ENCODE measurements at regions not wholly inside any gene's neighbourhood (a gene's known extent, or its start where the extent isn't known, plus 50 kb on each side); places are given as distances from the start of the nearest gene placed in this dataset.

DNA sequence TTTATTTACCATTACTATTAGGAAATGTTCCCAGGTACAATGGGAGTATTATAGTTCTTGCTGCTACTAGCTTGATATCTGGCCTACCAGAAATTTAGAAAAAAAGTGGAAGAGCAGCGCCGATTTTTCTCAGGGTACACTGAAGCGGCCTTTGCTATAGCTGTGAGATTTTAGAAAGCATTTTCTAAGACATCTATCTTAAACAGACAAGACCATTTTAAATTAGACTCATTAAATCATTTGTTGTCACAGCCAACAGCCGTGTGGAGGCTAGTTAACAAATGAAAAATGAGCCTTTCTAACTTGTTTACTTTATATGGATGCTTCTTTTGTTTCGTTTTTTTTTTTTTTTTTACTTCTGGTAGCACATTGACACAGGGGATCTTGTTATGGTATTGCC, 183.2 kb upstream of the ZRANB2 start:
- no peak for DNase-seq

DNA sequence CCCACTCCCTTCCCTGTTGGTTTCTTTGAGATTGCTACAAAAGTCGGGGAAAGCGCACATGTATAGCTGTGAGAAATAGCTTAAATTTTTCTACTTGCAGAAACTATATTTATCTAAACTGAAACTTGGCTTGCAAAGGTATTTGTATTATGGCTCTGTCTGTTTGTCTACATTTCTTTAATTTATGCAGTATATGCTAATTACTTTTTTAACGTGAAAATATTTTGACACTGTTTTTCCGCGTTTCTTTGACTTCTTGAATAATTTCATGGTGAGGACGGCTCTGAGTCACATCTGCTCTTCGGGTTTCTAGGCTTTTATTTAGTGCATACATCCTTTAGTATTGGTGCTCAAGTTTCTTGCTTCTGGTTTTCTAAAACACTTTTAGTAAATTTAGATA, 182.1 kb upstream of the ZRANB2 start:
- DNase-seq = no peak

DNA sequence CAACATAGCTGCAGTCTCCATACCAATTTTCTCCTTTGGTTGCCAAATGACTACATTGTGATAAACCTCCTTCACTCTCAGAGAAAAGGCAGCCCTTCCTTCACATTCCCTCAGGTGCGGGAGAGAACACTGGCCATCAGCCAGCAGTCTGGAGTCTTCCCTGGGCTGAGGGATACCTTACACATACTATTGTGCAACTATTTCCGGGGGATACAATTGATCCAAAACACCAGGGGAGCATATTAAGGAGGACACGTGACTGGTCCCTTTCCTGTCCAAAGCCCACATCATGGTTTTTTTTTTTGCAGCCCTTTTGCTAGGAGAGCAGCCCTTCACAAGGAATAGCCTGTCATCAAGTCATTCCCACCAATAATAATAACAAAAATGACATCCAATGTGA, 172.1 kb upstream of the ZRANB2 start:
- DNase-seq = no peak

DNA sequence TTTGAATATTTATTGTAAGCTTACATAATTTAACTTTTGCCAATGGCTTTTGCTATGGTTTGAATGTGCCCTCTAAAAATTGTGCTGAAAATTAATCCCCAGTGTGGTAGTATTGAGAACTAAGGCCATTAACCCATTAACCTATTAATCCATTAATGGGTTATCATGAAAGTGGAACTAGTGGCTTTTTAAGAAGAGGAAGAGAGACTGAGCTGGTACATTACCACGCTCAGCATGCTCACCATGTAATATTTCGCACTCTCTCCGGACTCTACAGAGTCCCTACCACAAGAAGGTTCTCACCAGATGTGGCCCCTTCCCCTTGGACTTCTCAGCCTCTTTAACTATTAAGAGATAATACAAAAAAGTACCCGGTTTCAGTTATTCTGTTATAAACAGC, 164.4 kb upstream of the ZRANB2 start:
- no peak for DNase-seq

DNA sequence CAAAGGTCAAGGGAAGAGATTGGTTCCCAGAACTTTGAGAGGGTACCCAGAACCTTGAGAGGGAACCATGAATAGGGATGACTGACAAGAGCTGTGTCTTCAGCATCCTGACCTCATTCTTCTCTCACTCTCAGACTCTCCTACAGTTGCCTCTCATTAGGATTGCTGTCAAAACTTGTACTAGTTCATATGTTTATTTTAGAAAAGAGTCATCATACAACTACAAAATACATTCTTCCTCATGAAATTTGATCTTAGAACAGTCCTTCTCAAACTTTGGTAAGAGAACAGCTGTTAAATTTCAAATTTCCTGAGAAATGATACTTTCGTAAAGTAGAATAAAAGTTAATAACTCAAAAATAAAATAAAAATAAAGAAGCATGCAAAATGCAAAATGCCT, 161.4 kb upstream of the ZRANB2 start:
- no peak for DNase-seq

DNA sequence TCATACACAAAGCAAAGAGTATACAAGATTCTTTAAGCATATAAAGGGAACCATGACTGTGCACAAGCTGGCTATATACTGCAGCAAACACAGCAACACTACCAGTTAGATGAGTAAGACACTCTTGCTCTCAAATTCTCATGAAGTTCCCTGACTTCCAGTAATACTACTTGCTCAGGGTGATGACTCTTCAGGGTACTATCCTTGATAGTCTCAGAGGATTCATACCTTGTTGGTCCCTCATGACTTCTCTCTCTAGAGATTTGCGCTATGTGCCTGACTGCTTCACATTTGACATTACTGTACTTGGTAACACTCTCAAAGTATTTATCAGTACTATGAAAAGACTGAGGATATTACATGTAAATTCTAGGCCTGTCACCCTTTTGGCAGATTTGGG, 159.8 kb upstream of the ZRANB2 start:
- DNase-seq = no peak

DNA sequence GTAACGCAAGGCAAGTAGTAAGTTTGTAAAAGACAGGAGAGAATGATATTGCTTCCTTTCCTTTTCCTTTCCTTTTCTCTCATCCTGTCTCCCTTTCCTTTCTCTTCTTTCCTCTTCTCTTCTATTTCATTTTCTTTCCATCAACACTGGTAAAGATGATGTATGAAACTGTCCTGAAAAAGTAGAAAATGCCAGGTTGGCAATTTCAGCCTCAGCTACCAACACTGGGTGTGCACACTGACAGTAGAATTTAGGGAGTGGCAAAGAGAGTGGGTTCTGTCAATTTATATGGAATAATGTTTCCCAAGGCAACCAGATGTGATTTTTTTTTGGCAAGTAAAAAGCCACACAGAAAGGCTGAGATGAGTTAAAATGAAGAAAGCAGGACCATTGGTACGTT, 155.7 kb upstream of the ZRANB2 start:
- no peak for DNase-seq

DNA sequence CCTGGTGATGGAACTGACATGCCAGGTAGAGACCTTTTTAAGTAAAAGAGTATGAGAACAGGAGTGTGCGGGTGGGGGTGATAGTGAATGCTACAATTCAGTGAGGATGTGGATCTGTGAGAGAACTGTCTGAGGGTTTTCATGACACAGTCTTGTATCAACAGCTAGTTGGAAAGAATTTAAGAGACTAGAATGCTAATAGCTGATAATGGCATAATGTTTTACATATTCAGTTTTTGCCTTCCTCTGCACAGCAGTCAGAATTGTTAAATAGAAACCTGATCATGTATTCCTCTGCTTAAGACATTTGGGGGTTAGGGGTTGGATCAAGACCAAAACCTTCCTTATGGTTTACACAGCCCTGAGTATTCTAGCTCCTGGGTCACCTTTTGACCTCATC, 152.8 kb upstream of the ZRANB2 start:
- DNase-seq = no peak

DNA sequence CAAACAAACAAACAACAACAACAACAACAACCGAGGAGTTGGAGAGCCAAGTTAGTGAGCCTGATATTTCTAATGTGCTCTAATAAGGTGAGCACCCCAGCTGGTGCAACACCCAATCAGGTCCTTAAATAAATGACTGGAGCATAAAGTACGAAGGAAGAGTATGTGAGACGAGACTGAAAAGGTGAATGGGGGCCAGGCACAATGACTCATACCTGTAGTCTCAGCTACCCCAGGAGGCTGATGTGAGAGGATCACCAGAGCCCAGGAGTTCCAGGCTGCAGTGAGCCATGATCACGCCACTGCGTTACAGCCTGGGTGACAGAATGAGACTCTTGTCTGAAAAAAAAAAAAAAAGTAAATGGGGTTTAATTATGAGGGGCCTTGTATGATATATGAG, 152.0 kb upstream of the ZRANB2 start:
- DNase-seq = no peak

DNA sequence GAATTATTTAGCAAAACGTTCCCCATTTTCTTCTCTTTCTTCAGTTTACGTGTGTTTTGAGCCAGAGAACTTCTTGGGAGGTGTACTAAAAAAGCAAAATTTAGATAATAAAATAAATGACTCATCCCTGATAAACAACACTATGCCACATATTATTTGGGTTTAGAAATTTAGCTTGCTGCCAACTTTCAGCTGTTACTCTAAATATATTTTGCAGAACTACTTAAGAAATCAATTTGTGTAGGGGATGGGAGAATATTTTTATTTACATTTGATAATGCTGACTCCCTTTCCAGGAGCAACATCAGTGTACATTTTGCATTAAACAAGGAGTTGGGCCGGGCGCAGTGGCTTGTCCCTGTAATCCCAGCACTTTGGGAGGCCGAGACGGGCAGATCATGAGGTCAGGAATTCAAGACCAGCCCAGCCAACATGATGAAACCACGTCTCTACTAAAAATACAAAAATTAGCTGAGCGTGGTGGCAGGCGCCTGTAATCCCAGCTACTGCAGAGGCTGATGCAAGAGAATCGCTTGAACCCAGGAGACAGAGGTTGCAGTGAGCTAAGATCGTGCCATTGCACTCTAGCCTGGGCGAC, 151.4 kb upstream of the ZRANB2 start:
- DNase-seq = no peak

DNA sequence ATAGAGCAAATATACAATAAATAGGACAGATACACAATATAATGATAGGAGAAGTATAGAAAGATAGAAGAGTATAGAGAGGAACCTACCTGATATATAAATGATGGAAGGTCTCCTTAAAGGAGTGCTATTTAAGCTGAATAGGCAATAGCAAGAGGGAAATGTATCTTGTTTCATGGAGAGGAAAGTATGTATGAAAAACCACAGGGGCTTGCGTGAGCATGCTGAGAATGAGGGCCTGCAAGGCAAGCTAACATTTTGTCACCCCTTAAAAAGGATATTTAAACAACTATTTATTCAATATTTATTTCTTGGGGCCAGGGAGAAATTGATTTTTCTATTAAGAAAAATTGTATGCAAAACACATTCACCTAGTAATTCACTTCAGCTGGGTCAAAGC, 150.9 kb upstream of the ZRANB2 start:
- no peak for DNase-seq

DNA sequence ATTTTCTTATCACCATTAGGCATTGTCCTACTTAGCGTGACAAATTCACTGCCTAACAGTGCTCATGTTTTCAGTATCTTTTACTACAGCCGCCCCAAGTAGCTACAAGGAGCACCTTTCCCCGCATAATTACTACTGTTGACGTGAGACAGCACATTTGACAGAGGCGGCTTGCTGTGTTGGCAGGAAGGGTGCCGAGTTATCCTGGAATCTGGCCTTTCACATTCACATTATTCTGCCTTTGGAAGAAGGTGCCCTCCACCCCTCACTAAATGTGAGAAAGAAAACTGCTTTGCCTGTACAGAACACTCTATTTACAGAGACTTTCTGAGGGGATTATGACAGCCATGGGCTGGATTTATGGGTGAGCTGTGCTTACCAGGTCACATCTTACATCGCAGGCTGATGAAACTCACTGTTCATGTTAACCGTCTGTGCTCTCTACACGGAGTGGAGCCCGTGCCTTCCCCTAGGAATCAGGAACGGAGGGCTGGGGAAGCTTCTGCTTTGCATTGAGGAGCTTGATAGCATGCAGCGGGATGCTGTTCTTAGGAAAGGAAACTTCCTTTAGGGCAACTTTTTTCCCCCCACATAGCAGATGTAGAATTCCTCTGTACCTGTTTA, 148.0 kb upstream of the ZRANB2 start:
- no peak for DNase-seq

DNA sequence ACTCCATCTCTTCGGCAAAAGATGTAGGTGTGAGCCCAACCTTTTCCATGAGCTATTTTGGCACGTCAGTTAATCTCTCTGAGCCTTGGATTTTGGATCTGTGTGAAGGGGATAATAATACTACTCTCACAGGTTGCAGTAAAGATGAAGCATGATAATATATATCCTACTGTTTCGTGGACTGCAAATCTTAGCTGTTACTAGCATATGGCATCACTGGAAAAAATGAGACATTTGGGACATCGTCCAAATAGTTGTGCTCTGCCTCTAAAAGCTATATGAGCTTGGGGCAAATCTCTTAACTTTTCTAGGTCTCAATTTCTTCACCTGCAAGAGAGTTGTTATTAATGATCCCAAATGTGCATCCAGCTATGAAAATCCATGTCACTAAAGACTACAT, 147.4 kb upstream of the ZRANB2 start:
- DNase-seq = no peak

DNA sequence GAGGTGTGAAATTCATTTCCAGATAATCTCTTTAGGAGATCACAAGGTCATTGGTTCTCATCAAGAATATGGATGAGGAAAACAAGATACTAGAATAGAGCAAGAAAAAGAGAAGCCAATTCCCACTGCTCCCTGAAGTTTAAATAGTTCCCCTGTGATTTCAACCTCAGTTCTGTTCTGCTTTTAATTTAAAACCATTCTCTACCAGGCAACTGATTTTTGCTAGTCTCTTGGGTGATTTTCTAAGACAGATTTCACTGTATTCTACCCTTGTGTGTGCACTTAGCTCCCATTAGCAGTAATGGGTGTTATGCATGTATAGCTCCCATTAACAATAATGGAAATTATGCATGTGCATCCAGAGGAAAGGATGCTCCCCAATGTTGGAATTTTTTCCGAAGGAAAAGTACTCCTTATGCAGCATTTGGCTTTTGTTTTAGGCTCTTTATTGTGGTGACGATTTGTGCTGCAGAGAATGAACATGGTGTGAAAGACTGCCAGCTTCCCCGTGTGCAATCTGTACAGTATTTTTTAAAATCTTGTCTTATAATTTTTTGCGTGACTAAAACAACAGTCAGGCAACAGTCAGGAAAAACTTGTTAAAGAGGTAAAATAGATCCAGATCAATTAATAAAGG, 144.0 kb upstream of the ZRANB2 start:
- DNase-seq = no peak

DNA sequence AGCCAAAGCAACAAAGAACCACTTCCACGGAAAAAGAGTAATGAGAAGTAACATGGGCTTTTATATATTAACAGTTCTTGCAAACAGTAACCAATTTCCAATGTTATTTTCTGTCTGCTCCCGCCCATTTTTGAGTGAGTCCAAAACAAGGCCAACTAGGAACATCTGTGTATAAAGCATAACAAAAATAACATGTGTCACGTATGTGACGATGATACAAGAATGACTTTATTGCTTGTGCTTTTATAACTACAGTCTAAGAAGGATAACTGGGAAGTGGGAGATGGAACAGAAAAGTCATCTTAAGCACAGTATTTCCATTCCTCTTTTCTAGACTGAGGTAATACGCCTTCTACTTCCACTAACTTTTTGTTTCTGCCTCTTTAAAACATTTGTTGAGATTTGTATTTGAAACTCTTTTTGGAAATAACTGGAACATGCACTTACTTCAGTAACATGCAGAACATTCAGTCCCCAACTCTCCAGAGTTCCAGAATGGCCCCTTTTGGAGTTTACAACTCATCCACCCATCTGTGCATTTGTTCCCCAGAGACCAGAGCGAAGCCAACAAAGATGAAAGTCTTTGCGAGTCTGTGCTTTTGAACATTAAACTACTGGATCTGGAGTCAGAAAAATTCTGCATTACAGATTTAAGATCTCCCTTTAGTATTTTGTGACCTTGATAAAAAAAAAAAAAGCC, 143.0 kb upstream of the ZRANB2 start:
- no peak for DNase-seq

DNA sequence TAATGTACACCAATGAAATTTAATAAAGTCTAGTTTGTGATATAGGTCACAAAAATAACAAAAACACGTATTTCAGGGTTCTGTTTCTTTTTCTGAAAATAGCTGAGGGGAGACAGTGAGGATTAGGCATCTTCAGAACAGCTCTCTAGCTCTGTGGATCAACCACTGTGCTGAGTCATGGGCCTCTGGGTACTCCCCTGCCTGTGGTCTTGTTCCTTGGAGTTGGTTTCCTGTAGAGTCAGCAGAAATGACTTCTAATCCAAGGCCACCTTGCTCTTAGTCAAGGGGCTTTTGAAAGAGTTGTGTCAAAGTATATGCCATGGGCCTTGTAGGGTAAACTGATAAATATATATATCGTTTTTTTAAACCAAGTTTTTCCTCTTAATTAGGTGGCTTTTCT, 141.8 kb upstream of the ZRANB2 start:
- DNase-seq = no peak

DNA sequence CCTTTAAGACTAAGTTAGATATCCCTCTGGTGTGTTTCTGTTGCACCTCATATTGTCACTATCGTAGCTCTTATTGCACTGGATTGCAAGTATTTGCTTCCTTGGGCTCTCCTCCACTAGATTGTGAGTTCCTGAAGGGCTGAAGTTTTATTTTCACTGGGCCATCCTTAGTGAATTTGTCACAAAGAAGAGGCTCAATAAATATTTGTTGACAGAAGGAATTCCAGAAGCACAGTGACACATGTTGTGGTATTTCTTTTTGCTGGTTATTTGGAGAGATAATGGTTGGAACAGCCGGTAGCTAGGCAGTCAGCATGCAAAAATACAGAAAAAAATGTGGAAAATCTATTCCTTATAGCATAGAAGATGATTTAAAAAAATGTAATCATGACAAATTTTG, 129.9 kb upstream of the ZRANB2 start:
- no peak for DNase-seq

DNA sequence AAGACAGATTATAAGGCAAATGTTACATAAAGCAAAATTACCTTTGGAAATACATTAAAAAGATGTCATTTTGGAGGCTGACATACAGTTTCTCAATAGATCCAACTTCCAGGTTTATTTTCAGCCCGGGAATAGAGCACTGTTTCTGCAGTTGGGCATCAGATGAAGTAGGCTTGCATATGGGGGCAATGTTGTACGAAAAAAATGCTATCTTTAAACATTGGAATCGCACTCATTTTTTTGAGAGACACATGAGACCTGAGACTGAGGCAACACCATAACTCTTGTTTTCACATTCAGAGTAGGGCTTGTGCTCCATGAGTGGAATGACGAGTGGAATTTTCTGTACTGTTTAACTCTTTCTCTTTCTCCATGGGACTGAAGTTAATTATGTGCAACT, 122.4 kb upstream of the ZRANB2 start:
- DNase-seq = no peak

DNA sequence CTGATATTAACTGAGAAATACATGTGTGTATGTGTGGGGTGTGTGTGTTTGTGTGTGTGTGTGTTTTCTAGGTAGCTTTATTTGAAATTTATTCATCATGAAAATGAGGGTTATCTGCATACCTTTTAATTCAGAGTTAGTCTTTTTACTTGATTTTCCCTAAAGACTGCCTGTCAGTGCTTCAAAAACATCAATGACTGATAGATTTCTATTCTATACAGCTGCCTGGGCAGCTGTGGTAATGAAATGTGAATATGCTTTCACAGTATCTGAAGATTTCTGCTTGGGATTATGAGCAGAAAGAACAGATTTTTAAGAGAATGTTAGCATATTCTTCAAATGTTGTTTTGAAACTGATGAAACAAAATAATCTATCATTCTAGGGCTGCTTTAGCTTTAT, 119.7 kb upstream of the ZRANB2 start:
- no peak for DNase-seq

DNA sequence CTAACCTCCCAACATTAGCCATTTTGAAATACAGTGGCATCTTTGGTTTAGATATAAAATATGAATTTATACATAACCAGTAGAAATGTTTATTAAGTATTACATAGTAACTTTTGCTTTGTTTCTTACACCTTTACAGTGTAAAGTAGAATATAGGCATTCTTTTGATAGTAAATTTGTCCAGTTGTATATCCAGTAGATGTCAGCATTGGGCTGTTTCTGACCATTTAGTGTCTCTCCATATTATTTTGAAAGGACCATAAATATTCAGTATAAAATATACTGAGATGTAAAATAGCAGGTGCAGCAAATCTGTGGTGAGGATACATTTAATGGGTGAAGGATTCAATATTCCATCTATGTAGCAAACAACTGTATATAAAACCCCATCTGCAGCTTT, 115.8 kb upstream of the ZRANB2 start:
- peak; percentile 27 for DNase-seq

DNA sequence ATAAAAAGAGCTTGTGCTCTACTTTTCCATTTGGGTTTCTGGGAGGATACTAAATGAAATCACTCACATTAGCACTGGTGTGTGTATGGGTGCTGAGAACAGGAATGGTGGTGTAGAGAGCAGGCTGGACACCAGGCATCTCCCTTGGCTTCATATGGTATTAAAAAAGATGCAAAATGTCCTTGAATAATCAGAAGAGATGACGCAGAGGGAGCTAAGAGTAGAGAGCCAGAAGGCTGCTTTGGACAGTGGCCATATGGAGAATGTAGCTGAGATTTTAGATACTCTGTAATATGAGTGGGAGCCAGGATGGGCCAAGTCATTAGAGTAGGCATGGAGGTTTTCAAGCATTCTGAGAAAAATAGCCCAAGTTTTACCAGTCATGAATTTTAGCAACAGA, 112.3 kb upstream of the ZRANB2 start:
- no peak for DNase-seq

DNA sequence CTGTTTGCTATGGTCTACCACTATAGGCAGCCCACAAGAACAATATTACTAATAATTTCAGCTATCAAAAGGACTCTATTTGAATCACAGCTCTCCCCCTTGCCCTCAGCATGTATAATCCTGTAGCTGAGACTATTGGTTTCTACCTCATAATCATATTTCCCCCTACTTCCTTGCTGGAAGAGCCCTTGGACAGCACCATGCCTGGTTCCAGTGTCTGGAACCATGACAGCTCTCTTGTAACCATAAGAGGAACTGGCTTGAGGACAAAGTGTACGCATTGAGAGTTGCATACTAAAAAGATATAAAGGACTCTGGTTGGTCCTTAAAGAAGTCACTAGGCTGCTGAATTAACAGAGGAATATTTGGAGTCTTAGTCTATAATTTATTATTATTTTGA, 110.7 kb upstream of the ZRANB2 start:
- no peak for DNase-seq

DNA sequence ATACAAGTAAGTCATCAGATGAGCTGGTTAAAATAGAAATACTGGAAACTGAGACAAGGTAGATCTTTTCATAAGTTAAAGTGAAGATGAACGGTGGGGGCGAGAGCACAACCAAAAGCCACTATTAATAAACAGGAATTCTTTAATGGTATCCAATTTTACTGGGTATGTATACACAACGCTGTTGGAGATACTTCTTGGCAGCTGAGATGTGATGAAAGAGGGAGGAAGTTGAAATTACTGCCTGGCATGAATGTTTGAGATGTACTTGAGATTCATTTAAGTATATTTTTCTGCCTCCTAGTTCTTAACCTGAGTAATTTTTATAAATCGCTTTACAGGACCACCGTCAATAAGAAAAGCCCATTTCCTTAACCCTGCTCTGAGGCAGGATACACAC, 110.0 kb upstream of the ZRANB2 start:
- no peak for DNase-seq

DNA sequence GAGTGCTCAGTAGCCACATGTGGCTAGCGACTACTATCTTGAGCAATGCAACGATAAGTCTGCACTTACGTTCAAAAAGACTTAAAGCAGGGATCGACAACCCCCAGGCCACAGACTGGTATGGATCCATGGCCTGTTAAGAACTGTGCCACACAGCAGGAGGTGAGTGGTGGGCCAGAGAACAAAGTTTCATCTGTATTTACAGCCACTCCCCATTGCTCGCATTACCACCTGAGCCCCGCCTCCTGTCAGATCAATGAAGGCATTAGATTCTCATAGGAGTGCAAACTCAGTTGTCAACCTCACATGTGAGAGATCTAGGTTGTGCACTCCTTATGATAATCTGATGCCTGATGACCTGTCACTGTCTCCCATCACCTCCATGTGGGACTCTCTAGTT, 103.6 kb upstream of the ZRANB2 start:
- DNase-seq = no peak
